ENCODE measurements at regions not wholly inside any gene's neighbourhood (a gene's known extent, or its start where the extent isn't known, plus 50 kb on each side); places are given as distances from the start of the nearest gene placed in this dataset.

GRCh38 chr4:110897784-110898183 lies 274.9 kb upstream of the PITX2 start:
- TF ChIP-seq CTCF (IDR thresholded peaks at IDR 0.05) (no peak), POLR2A (IDR thresholded peaks at IDR 0.05) (no peak)
